AG04449 (cell line): ENCODE measurements at regions not wholly inside any gene's neighbourhood (a gene's known extent, or its start where the extent isn't known, plus 50 kb on each side); places are given as distances from the start of the nearest gene placed in this dataset.

Experiments
- CTCF ChIA-PET: fragments of 350-600 bp; formaldehyde crosslinking; extraction: SDS; loops from one replicate; lab custom pipeline; 2021; ENCODE audit warnings: antibody characterized with exemption; lab: Yijun Ruan, JAX
- POLR2A ChIA-PET: fragments of 400-600, 350-600 bp; formaldehyde crosslinking; extraction: SDS; loops from one replicate; lab custom pipeline; 2020; ENCODE audit warnings: antibody characterized with exemption, inconsistent platforms; lab: Yijun Ruan, JAX
- DNase-seq: peaks from one replicate; pipeline ENCODE4 v3.0.0-alpha.2; 2010; ENCODE audit warnings: low read depth, low spot score
- H3K4me3 ChIP-seq: 2 replicates; pipeline ENCODE4 v1.5.1; 2011; ENCODE audit warnings: low read depth, mild to moderate bottlenecking, control low read depth, low read length
- TF ChIP-seq, protein P1 (sequence below): IDR thresholded peaks from one replicate; pipeline ENCODE4 v1.5.1; 2011; ENCODE audit warnings: mild to moderate bottlenecking, moderate library complexity, low read length, control low read depth, inconsistent platforms; ENCODE audit not compliant: insufficient read depth; ENCODE audit errors: missing control alignments

DNA sequence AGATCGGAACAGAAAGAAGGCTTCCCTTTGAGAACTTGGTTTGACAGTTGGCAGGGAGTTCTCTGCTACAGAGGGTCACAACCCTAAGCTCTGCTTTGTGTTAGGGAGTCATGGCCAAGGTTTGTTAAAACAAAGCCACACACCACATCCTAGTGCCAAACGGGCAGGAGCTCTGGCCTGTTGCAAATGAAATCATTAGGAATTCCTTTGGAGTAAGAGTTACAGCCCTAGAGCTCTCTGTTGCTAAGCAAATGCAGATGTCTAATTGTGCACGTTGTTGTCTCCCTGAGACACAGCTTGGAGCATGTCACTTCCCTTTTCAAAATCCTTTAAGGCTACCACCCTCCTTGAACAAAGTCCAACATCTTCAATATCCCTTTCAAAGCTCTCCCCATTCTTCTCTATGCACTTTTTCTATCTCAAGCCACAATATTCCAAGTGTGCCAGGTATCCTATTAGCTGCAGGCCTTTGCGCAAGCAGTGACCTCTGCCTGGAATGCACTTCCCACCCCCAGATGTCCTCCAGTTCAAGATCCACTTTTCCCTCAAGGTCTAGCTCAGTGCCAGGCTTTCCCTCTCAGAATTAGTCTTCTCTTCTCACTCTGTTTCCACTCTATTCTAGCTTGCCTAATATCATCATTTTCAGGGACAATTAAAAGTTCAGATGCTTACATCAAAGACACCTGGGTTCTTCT is 253.7 kb upstream of the POU2AF2 start:
- H3K4me3 ChIP-seq = no peak overlapping the region
- POLR2A ChIA-PET = no interaction called here
- CTCF ChIA-PET = interaction anchor here (1.2 kb wide), 1 partner anchor 12 kb away, joined by 3 read pairs; no protein-coding TSS in a partner anchor
- TF ChIP-seq, protein P1, sequence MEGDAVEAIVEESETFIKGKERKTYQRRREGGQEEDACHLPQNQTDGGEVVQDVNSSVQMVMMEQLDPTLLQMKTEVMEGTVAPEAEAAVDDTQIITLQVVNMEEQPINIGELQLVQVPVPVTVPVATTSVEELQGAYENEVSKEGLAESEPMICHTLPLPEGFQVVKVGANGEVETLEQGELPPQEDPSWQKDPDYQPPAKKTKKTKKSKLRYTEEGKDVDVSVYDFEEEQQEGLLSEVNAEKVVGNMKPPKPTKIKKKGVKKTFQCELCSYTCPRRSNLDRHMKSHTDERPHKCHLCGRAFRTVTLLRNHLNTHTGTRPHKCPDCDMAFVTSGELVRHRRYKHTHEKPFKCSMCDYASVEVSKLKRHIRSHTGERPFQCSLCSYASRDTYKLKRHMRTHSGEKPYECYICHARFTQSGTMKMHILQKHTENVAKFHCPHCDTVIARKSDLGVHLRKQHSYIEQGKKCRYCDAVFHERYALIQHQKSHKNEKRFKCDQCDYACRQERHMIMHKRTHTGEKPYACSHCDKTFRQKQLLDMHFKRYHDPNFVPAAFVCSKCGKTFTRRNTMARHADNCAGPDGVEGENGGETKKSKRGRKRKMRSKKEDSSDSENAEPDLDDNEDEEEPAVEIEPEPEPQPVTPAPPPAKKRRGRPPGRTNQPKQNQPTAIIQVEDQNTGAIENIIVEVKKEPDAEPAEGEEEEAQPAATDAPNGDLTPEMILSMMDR = no peak
- no peak for DNase-seq

DNA sequence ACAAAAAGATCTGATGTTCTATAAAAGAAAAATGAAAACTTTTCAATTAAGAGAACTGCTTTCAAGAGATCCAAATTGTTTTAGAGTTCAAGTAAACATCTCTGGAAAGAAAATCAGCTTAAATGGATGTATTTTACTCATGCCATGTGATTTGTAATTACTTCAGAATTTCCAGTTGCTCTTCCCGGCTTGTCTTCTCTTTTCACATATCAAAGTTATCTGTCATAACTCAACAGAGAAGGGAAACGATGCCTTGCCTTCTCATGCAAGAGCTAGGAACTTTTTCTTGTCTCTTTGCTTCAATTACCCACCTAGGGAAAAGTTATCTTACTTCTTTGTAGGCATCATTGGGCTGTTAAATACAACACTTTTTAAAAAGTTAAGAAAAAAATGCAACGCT is 255.2 kb upstream of the POU2AF2 start:
- TF ChIP-seq, protein P1 = no peak
- ChIA-PET CTCF (no interaction called here), POLR2A (no interaction called here)
- no peak for DNase-seq
- H3K4me3 ChIP-seq = no peak overlapping the region

DNA sequence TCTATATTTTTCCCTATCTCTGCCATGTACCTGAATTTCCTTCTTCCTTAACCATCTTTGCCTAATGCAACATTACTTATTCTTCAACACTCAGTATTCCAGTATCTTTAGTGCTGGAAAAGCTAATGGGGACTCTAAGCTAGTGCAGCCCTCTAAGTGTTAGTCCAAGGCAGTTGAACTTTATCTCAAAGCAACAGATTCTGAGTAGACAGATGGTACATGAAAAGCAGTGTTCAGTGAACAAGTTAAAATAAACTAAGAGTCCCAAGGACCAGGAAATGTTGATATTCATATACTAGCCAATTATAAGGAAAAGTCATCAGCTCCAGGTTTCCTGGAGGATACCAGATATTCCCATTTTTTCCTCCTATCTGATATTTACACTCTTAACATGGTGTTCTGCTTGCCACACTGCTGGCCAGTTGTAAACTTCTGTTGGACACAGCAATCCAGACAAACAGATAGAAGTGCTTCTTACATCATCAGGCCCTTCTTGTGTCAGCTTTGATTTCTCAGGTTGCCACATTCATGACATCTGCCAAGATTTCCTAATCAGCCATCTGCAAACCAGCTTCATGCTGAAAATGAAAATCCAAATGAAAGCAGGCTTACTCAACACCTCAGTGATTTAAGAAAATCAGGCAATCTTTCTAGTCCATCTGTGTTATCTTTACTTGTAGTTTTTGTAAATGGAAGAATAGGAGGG is 255.9 kb upstream of the POU2AF2 start:
- ChIA-PET POLR2A (no interaction called here), CTCF (no interaction called here)
- H3K4me3 ChIP-seq = no peak overlapping the region
- TF ChIP-seq, protein P1 = no peak
- DNase-seq = no peak

DNA sequence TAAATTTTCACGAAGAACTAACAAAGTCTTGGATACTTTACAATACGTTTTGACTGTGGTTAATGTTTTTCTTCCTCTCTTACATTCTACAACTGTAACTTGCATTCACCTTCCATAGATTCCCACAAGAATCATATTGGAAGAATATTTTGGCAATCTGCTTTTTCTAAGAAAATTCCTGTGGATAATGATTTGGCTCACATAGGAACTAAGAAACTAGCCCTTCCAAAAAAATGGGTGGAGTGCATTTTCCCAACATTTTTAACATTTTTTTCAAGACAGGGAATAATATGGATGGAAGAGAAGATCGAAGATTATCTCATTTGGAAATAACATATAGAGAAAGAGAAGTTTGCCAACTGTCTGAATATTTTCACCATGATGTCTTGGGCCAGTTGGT is 256.9 kb upstream of the POU2AF2 start:
- DNase-seq = no peak
- CTCF ChIA-PET = no interaction called here
- no peak overlapping the region for H3K4me3 ChIP-seq
- POLR2A ChIA-PET = no interaction called here
- TF ChIP-seq, protein P1 = no peak

DNA sequence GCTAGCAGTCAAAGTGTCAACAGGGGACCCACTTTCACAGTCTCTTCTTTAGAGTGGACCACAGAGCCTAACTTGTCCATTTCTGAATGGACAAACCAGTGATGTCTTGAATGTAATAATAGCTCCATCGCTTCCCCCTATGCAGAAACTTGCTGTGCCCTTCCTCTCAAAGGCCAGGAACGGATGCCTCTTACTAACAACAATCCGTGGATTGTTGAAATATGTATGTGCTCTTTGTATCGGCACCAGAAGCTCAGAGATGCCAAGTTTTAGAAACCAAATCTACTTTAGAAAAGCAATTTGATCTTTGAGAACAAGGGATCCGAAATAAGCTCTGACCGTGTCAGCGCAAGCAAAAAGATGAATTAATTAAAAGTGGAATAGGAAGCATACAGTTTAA is 259.5 kb upstream of the POU2AF2 start:
- no peak overlapping the region for H3K4me3 ChIP-seq
- DNase-seq = no peak
- POLR2A ChIA-PET = no interaction called here
- TF ChIP-seq, protein P1 = no peak
- CTCF ChIA-PET = no interaction called here

DNA sequence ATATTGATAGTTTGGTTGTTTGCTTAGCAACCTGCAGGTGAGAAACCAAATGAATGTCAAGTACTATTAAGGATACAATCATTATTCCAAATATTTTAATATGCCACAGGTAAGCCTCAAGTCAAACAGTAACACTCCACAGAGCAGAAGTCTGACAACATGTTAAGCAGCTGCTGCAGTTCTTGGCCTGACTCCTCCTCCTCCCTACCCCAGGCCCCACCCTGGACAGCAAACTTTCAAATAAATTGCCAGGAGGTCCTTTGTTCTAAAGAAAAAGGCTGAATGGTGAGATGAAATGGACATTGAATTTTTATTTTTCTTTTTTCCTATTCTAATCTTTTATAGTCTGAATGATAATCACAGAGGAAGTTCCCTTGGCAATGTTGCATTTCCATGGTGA is 260.0 kb upstream of the POU2AF2 start:
- ChIA-PET POLR2A (no interaction called here), CTCF (no interaction called here)
- DNase-seq = no peak
- no peak overlapping the region for H3K4me3 ChIP-seq
- TF ChIP-seq, protein P1 = no peak
